ENCODE measurements at regions not wholly inside any gene's neighbourhood (a gene's known extent, or its start where the extent isn't known, plus 50 kb on each side); places are given as distances from the start of the nearest gene placed in this dataset.
"Not testable (repeated sequence)": the region's sequence is repeated elsewhere in the genome, so short reads cannot be mapped to it uniquely, and the experiment has no call there.

DNA sequence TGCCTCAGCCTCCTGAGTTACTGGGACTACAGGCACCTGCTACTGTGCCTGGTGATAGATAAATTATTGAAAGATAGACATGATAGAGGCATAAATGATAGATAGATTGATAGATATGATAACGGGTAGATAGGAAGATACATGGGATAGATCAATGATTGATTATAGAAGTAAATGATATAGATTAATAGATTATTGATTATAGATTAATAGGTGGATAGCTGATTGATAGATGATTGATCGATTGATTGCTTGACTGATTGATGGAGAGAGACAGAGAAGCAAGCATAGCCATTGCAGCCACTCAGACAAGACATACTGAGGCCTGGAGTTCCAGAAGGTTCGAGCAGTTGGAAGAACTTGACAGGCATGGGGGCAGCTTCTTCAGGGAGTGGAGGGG, 3024.8 kb upstream of the TEKT4 start:
- H3K27me3 ChIP-seq (ENCODE audit: insufficient read depth, low read length); H3K9me3 ChIP-seq (ENCODE audit: insufficient read depth, low read depth, low read length); H3K79me2 ChIP-seq (ENCODE audit: insufficient read depth, low read length); H3K4me1 ChIP-seq (ENCODE audit: insufficient read depth, low read length); FAIRE-seq; H3K36me3 Mint-ChIP-seq (ENCODE audit: low read depth, unreplicated experiment); H3K4me2 ChIP-seq (ENCODE audit: low read length); H3K4me3 ChIP-seq (ENCODE audit: insufficient read depth, low read depth, low read length); H3K4me1 Mint-ChIP-seq (ENCODE audit: low read depth, unreplicated experiment); DNase-seq (ENCODE audit: low read depth); H3K4me3 Mint-ChIP-seq (ENCODE audit: unreplicated experiment); H3K27ac ChIP-seq (ENCODE audit: low read depth, low read length); H3K9ac ChIP-seq (ENCODE audit: low read length); H2AFZ ChIP-seq (ENCODE audit: low read depth, low read length); H3K27ac Mint-ChIP-seq (ENCODE audit: unreplicated experiment); H4K20me1 ChIP-seq (ENCODE audit: insufficient read depth, low read length); H3K36me3 ChIP-seq (ENCODE audit: insufficient read depth, low read length): not testable (repeated sequence)
- Mint-ChIP-seq H3K9me3 (ENCODE audit: unreplicated experiment) (peaks cover 25% of the 10 kb centered on the region), H3K27me3 (ENCODE audit: low read depth, unreplicated experiment) (peaks cover 10% of the 10 kb centered on the region)

DNA sequence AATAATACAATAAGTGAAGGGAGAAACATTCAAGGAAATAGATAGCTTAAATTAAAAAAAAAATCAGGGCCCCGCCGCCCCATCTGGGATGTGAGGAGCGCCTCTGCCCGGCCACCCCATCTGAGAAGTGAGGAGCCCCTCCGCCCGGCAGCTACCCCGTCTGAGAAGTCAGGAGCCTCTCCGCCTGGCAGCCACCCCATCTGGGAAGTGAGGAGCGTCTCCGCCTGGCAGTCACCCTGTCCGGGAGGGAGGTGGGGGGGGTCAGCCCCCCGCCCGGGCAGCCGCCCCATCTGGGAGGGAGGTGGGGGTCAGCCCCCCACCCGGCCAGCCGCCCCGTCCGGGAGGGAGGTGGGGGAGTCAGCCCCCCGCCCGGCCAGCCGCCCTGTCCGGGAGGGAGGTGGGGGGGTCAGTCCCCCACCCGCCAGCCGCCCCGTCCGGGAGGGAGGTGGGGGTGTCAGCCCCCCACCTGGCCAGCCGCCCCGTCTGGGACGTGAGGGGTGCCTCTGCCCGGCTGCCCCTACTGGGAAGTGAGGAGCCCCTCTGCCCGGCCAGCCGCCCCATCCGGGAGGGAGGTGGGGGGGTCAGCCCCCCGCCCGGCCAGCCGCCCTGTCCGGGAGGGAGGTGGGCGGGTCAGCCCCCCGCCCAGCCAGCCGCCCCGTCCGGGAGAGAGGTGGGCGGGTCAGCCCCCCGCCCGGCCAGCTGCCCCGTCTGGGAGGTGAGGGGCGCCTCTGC, 3019.4 kb upstream of the TEKT4 start:
- not testable (repeated sequence) for H3K4me2 ChIP-seq (ENCODE audit: low read length); DNase-seq (ENCODE audit: low read depth); H3K27me3 ChIP-seq (ENCODE audit: insufficient read depth, low read length); H3K9me3 ChIP-seq (ENCODE audit: insufficient read depth, low read depth, low read length); H3K4me3 Mint-ChIP-seq (ENCODE audit: unreplicated experiment); H4K20me1 ChIP-seq (ENCODE audit: insufficient read depth, low read length); H3K27ac ChIP-seq (ENCODE audit: low read depth, low read length); H3K27me3 Mint-ChIP-seq (ENCODE audit: low read depth, unreplicated experiment); H3K79me2 ChIP-seq (ENCODE audit: insufficient read depth, low read length); H3K4me1 Mint-ChIP-seq (ENCODE audit: low read depth, unreplicated experiment); FAIRE-seq; H2AFZ ChIP-seq (ENCODE audit: low read depth, low read length); H3K9ac ChIP-seq (ENCODE audit: low read length); H3K36me3 ChIP-seq (ENCODE audit: insufficient read depth, low read length); H3K4me3 ChIP-seq (ENCODE audit: insufficient read depth, low read depth, low read length); H3K36me3 Mint-ChIP-seq (ENCODE audit: low read depth, unreplicated experiment); H3K4me1 ChIP-seq (ENCODE audit: insufficient read depth, low read length); H3K27ac Mint-ChIP-seq (ENCODE audit: unreplicated experiment)
- H3K9me3 Mint-ChIP-seq (ENCODE audit: unreplicated experiment): peaks cover 18% of the 10 kb centered on the region

DNA sequence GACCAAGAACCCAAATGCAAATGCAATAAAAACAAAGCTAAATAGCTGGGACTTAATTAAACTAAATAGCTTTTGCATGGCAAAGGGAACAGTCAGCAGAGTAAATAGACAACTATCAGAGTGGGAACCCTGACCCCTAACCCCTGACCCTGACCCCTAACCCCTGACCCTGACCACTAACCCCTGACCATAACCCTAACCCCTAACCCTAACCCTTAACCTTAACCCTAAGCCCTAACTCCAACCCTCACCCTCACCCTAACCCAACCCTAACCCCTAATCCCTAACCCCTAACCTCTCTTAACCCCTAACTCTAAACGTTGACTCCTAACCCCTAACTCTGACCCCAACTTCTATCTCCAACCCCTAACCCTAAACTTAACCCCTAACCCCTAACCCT, 3014.3 kb upstream of the TEKT4 start:
- not testable (repeated sequence) for H3K79me2 ChIP-seq (ENCODE audit: insufficient read depth, low read length); DNase-seq (ENCODE audit: low read depth); H3K4me2 ChIP-seq (ENCODE audit: low read length); H3K9me3 Mint-ChIP-seq (ENCODE audit: unreplicated experiment); H3K27me3 ChIP-seq (ENCODE audit: insufficient read depth, low read length); H3K36me3 Mint-ChIP-seq (ENCODE audit: low read depth, unreplicated experiment); H3K4me3 Mint-ChIP-seq (ENCODE audit: unreplicated experiment); H3K4me3 ChIP-seq (ENCODE audit: insufficient read depth, low read depth, low read length); H3K27me3 Mint-ChIP-seq (ENCODE audit: low read depth, unreplicated experiment); H3K9me3 ChIP-seq (ENCODE audit: insufficient read depth, low read depth, low read length); FAIRE-seq; H3K27ac Mint-ChIP-seq (ENCODE audit: unreplicated experiment); H2AFZ ChIP-seq (ENCODE audit: low read depth, low read length); H3K4me1 ChIP-seq (ENCODE audit: insufficient read depth, low read length); H3K4me1 Mint-ChIP-seq (ENCODE audit: low read depth, unreplicated experiment); H3K9ac ChIP-seq (ENCODE audit: low read length); H3K36me3 ChIP-seq (ENCODE audit: insufficient read depth, low read length); H3K27ac ChIP-seq (ENCODE audit: low read depth, low read length); H4K20me1 ChIP-seq (ENCODE audit: insufficient read depth, low read length)

DNA sequence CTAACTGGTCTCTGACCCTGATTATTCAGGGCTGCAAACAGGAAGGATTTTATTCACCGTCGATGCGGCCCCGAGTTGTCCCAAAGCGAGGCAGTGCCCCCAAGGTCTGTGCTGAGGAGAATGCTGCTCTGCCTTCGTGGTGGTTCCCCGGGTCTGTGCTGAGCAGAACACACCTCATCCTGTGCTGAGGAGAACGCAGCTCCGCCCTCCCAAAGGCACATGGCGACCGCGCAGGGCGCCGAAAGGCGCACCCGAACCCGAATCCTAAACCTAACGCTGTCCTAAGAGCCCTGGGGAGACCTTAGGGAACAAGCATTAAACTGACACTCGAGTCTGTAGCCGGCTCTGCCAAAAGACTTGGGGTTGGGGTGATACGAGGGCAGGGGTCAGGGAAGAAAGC, 3013.5 kb upstream of the TEKT4 start:
- H3K27me3 ChIP-seq (ENCODE audit: insufficient read depth, low read length); H3K4me2 ChIP-seq (ENCODE audit: low read length); H3K9me3 ChIP-seq (ENCODE audit: insufficient read depth, low read depth, low read length); FAIRE-seq; DNase-seq (ENCODE audit: low read depth); H3K36me3 Mint-ChIP-seq (ENCODE audit: low read depth, unreplicated experiment); H3K79me2 ChIP-seq (ENCODE audit: insufficient read depth, low read length); H2AFZ ChIP-seq (ENCODE audit: low read depth, low read length); H3K9ac ChIP-seq (ENCODE audit: low read length); H3K4me3 ChIP-seq (ENCODE audit: insufficient read depth, low read depth, low read length); H3K4me1 Mint-ChIP-seq (ENCODE audit: low read depth, unreplicated experiment); H3K27ac Mint-ChIP-seq (ENCODE audit: unreplicated experiment); H3K4me1 ChIP-seq (ENCODE audit: insufficient read depth, low read length); H3K36me3 ChIP-seq (ENCODE audit: insufficient read depth, low read length); H4K20me1 ChIP-seq (ENCODE audit: insufficient read depth, low read length); H3K9me3 Mint-ChIP-seq (ENCODE audit: unreplicated experiment); H3K27ac ChIP-seq (ENCODE audit: low read depth, low read length); H3K27me3 Mint-ChIP-seq (ENCODE audit: low read depth, unreplicated experiment); H3K4me3 Mint-ChIP-seq (ENCODE audit: unreplicated experiment): not testable (repeated sequence)

DNA sequence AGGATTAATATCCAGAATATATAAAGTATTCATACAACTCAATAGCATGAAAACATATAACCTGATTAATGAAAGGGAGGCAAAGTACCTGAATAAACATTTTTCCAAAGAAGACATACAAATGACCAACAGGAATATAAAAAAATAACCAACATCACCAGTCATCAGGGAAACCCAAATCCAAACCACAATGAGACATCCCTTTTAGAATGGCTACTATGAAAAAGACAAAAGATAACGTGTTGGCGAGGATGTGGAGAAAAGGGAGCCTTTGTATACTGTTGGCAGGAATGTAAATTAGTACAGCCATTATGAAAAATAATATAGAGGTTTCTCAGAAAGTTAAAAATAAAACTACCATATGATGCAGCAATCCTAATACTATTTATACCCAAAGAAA, 2999.5 kb upstream of the TEKT4 start:
- not testable (repeated sequence) for H3K36me3 Mint-ChIP-seq (ENCODE audit: low read depth, unreplicated experiment); H3K27ac ChIP-seq (ENCODE audit: low read depth, low read length); H3K4me1 Mint-ChIP-seq (ENCODE audit: low read depth, unreplicated experiment); H3K9me3 ChIP-seq (ENCODE audit: insufficient read depth, low read depth, low read length); H3K36me3 ChIP-seq (ENCODE audit: insufficient read depth, low read length); H3K4me1 ChIP-seq (ENCODE audit: insufficient read depth, low read length); H4K20me1 ChIP-seq (ENCODE audit: insufficient read depth, low read length); FAIRE-seq; H3K79me2 ChIP-seq (ENCODE audit: insufficient read depth, low read length); DNase-seq (ENCODE audit: low read depth); H3K4me3 ChIP-seq (ENCODE audit: insufficient read depth, low read depth, low read length); H3K4me2 ChIP-seq (ENCODE audit: low read length); H3K27me3 Mint-ChIP-seq (ENCODE audit: low read depth, unreplicated experiment); H3K9me3 Mint-ChIP-seq (ENCODE audit: unreplicated experiment); H2AFZ ChIP-seq (ENCODE audit: low read depth, low read length); H3K9ac ChIP-seq (ENCODE audit: low read length); H3K27me3 ChIP-seq (ENCODE audit: insufficient read depth, low read length); H3K27ac Mint-ChIP-seq (ENCODE audit: unreplicated experiment); H3K4me3 Mint-ChIP-seq (ENCODE audit: unreplicated experiment)

DNA sequence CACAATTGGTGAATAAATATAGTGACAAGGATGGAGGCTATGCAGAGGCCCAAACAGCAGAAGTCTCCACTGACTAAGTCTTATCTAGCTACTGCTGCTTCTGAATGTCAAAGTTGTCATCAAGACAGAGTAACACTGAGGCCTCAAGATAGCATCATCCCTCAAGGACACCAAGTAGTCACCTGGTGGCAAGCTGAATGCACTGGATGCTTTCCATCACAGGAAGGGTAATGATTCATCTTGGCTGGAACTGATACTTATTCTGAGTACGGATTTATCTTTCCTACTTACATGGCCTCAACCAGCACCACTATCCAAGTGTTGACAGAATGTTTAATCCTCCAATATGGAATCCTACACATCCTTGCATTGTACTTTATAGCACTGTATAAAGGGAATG, 2997.8 kb upstream of the TEKT4 start:
- not testable (repeated sequence) for H4K20me1 ChIP-seq (ENCODE audit: insufficient read depth, low read length); H2AFZ ChIP-seq (ENCODE audit: low read depth, low read length); H3K4me3 ChIP-seq (ENCODE audit: insufficient read depth, low read depth, low read length); H3K4me3 Mint-ChIP-seq (ENCODE audit: unreplicated experiment); H3K4me1 Mint-ChIP-seq (ENCODE audit: low read depth, unreplicated experiment); H3K27me3 ChIP-seq (ENCODE audit: insufficient read depth, low read length); H3K9me3 Mint-ChIP-seq (ENCODE audit: unreplicated experiment); FAIRE-seq; H3K36me3 ChIP-seq (ENCODE audit: insufficient read depth, low read length); H3K4me2 ChIP-seq (ENCODE audit: low read length); H3K4me1 ChIP-seq (ENCODE audit: insufficient read depth, low read length); DNase-seq (ENCODE audit: low read depth); H3K27me3 Mint-ChIP-seq (ENCODE audit: low read depth, unreplicated experiment); H3K79me2 ChIP-seq (ENCODE audit: insufficient read depth, low read length); H3K9ac ChIP-seq (ENCODE audit: low read length); H3K36me3 Mint-ChIP-seq (ENCODE audit: low read depth, unreplicated experiment); H3K27ac ChIP-seq (ENCODE audit: low read depth, low read length); H3K27ac Mint-ChIP-seq (ENCODE audit: unreplicated experiment); H3K9me3 ChIP-seq (ENCODE audit: insufficient read depth, low read depth, low read length)
